Stimulated activated CD8-positive, alpha-beta memory T cell treated with anti-CD3 and anti-CD28 coated beads, Interleukin-2, amount 100 ng/mL, for 48 hours (primary cell): ENCODE measurements at regions not wholly inside any gene's neighbourhood (a gene's known extent, or its start where the extent isn't known, plus 50 kb on each side); places are given as distances from the start of the nearest gene placed in this dataset.

ENCODE experiments used
- DNase-seq, 2 donors: peaks; one replicate each; pipeline ENCODE4 v3.0.0-alpha.2; 2020; ENCODE audit warnings: low read depth in 2 of 2

- DNase-seq: no peak
Measured at GRCh38 chr5:135248801-135249231, 150.2 kb downstream of the MACROH2A1 start.

GRCh38 chr5:135246923-135247795 is 151.9 kb downstream of the MACROH2A1 start:
- no peak for DNase-seq

GRCh38 chr5:135246605-135246922 is 152.5 kb downstream of the MACROH2A1 start:
- no peak for DNase-seq

GRCh38 chr5:135245521-135246499 is 153.2 kb downstream of the MACROH2A1 start:
- DNase-seq: no peak

- DNase-seq: no peak
Measured at GRCh38 chr5:135244620-135245021, 154.4 kb downstream of the MACROH2A1 start.

GRCh38 chr5:135243556-135244285 is 155.3 kb downstream of the MACROH2A1 start:
- DNase-seq: no peak

GRCh38 chr5:135242866-135243555 is 156.0 kb downstream of the MACROH2A1 start:
- DNase-seq: no peak

- DNase-seq: no peak
Measured at GRCh38 chr5:135242021-135242865, 156.8 kb downstream of the MACROH2A1 start.

GRCh38 chr5:135241536-135241935 is 157.5 kb downstream of the MACROH2A1 start:
- no peak for DNase-seq

- no peak for DNase-seq
Measured at GRCh38 chr5:135240781-135241360, 158.2 kb downstream of the MACROH2A1 start.

GRCh38 chr5:135240283-135240633 is 158.8 kb downstream of the MACROH2A1 start:
- no peak for DNase-seq

GRCh38 chr5:135239453-135240282 is 159.4 kb downstream of the MACROH2A1 start:
- no peak for DNase-seq

GRCh38 chr5:135238622-135239452 is 160.2 kb downstream of the MACROH2A1 start:
- DNase-seq: no peak

GRCh38 chr5:135237748-135238103 is 161.3 kb downstream of the MACROH2A1 start:
- DNase-seq: no peak

GRCh38 chr5:135236908-135237747 is 161.9 kb downstream of the MACROH2A1 start:
- DNase-seq: no peak

- DNase-seq: no peak
Measured at GRCh38 chr5:135236228-135236907, 162.7 kb downstream of the MACROH2A1 start.
